A549 (cell line): ENCODE measurements at regions not wholly inside any gene's neighbourhood (a gene's known extent, or its start where the extent isn't known, plus 50 kb on each side); places are given as distances from the start of the nearest gene placed in this dataset.
A peak's percentile ranks its signal among the peaks of the same experiment; 100 is the strongest.

Source experiments
- ATAC-seq, 2 experiments: fragments of 200-7000 bp in 1 of 2; fragments of >200 bp in 1 of 2; cut with Nextera tagmentation in 1 of 2; cut with Tn5 transposase in 1 of 2; 3 replicates each; pipeline versions ENCODE4 v1.8.0 to v1.9.1; 2018 to 2020; ENCODE audit warnings: mild to moderate bottlenecking in 1 of 2, moderate library complexity in 1 of 2
- CTCF ChIA-PET: fragments of 300-600 bp; sonication (Branson Sonifier 250); formaldehyde crosslinking; extraction: SDS; loops from one replicate; lab custom pipeline; 2021; ENCODE audit warnings: antibody characterized with exemption, inconsistent platforms; lab: Yijun Ruan, JAX
- POLR2A ChIA-PET: fragments of 350-600 bp; formaldehyde crosslinking; extraction: SDS; loops from one replicate; lab custom pipeline; 2021; ENCODE audit warnings: antibody characterized with exemption, inconsistent platforms; lab: Yijun Ruan, JAX
- DNase-seq, 2 experiments: peaks; one replicate each; pipeline versions ENCODE4 v3.0.0 to v3.0.0-alpha.2; 2011 to 2016; ENCODE audit warnings: low read depth in 1 of 2, low spot score in 1 of 2
- FAIRE-seq: peaks from 2 replicates; lab custom pipeline; 2011; peaks lifted over from hg19 to GRCh38; lab: Jason Lieb, UNC
- H3K27ac ChIP-seq, 2 experiments: fragments of >200 bp; sonication (Bioruptor Twin); formaldehyde crosslinking; 3 replicates each; pipeline ENCODE4 v1.5.1; 2016 to 2017
- H3K4me1 ChIP-seq: fragments of >200 bp; sonication (Bioruptor Twin); formaldehyde crosslinking; 3 replicates; pipeline ENCODE4 v1.6.1; 2016
- H3K4me2 ChIP-seq: fragments of >200 bp; sonication (Bioruptor Twin); formaldehyde crosslinking; 3 replicates; pipeline ENCODE4 v1.6.1; 2016
- H3K4me3 ChIP-seq: fragments of >200 bp; sonication (Bioruptor Twin); formaldehyde crosslinking; 3 replicates; pipeline ENCODE4 v1.5.1; 2016
- H3K9me3 ChIP-seq: fragments of >200 bp; sonication (Bioruptor Twin); formaldehyde crosslinking; 3 replicates; pipeline ENCODE4 v1.6.1; 2016
- CBX8 ChIP-seq: fragments of 200-600 bp; sonication (generic); IDR thresholded peaks from 2 replicates; pipeline ENCODE4 v1.6.1; 2016
- CTCF ChIP-seq: fragments of >200 bp; sonication (Bioruptor Twin); formaldehyde crosslinking; IDR thresholded peaks from 3 replicates; pipeline ENCODE4 v1.5.1; 2016
- E2F6 ChIP-seq: IDR thresholded peaks from 2 replicates; pipeline ENCODE4 v1.6.1; 2012; ENCODE audit warnings: low read depth, borderline replicate concordance
- ELK1 ChIP-seq: fragments of 150-350 bp; IDR thresholded peaks from 2 replicates; pipeline ENCODE4 v1.6.1; 2014; ENCODE audit warnings: low read depth, mild to moderate bottlenecking, low read length
- ESRRA ChIP-seq: fragments of 150-350 bp; IDR thresholded peaks from 2 replicates; pipeline ENCODE4 v1.6.1; 2014; ENCODE audit warnings: mild to moderate bottlenecking, low read length, borderline replicate concordance
- FOSB ChIP-seq: fragments of 250-450 bp; sonication (Bioruptor Pico); IDR thresholded peaks from 2 replicates; pipeline ENCODE4 v1.5.0; 2020; ENCODE audit warnings: mild to moderate bottlenecking, moderate library complexity
- JUNB ChIP-seq: fragments of >200 bp; sonication (Bioruptor Twin); formaldehyde crosslinking; IDR thresholded peaks from 2 replicates; pipeline ENCODE4 v1.6.1; 2016
- KDM5A ChIP-seq: fragments of 200-600 bp; sonication (generic); IDR thresholded peaks from 2 replicates; pipeline ENCODE4 v1.6.1; 2016; ENCODE audit warnings: antibody characterized with exemption, mild to moderate bottlenecking
- MAFK ChIP-seq: fragments of 450-650 bp; IDR thresholded peaks from 2 replicates; pipeline ENCODE4 v1.6.1; 2014; ENCODE audit not compliant: partially characterized antibody
- MAX ChIP-seq: IDR thresholded peaks from 2 replicates; pipeline ENCODE4 v1.6.1; 2012
- NPAS2 ChIP-seq: fragments of 250-450 bp; sonication (Bioruptor Pico); IDR thresholded peaks from 2 replicates; pipeline ENCODE4 v1.8.0; 2022; ENCODE audit warnings: mild to moderate bottlenecking, moderate library complexity, borderline replicate concordance
- PBX3 ChIP-seq: IDR thresholded peaks from 2 replicates; pipeline ENCODE4 v1.6.1; 2012
- PHF8 ChIP-seq: fragments of 200-600 bp; sonication (generic); IDR thresholded peaks from 2 replicates; pipeline ENCODE4 v1.6.1; 2016; ENCODE audit warnings: low read depth, mild to moderate bottlenecking, antibody characterized with exemption, moderate library complexity, borderline replicate concordance
- RAD21 ChIP-seq, 2 experiments: fragments of >200 bp in 1 of 2; sonication (Bioruptor Twin) in 1 of 2; formaldehyde crosslinking in 1 of 2; IDR thresholded peaks in 1 of 2; conservative IDR thresholded peaks in 1 of 2; 2 replicates in 1 of 2; 3 replicates in 1 of 2; pipeline ENCODE4 v1.6.1; 2012 to 2018; ENCODE audit warnings: inconsistent platforms in 1 of 2
- RCOR1 ChIP-seq: fragments of 150-350 bp; IDR thresholded peaks from 2 replicates; pipeline ENCODE4 v1.6.1; 2014; ENCODE audit warnings: antibody characterized with exemption, low read length, low read depth
- RFX5 ChIP-seq: fragments of 450-650 bp; IDR thresholded peaks from 2 replicates; pipeline ENCODE4 v1.7.1; 2014; ENCODE audit warnings: antibody characterized with exemption, mild to moderate bottlenecking, moderate library complexity
- TP53 ChIP-seq: fragments of 250-450 bp; sonication (Bioruptor Pico); IDR thresholded peaks from 2 replicates; pipeline ENCODE4 v1.5.0; 2021; ENCODE audit warnings: mild to moderate bottlenecking, moderate library complexity
- USF2 ChIP-seq: fragments of 450-650 bp; IDR thresholded peaks from 2 replicates; pipeline ENCODE4 v1.6.1; 2014; ENCODE audit warnings: antibody characterized with exemption
- ZC3H11A ChIP-seq: fragments of 450-650 bp; IDR thresholded peaks from 2 replicates; pipeline ENCODE4 v1.6.1; 2014; ENCODE audit warnings: antibody characterized with exemption, mild to moderate bottlenecking
- WGBS: methylation state at CpG from one replicate; pipeline ENCODE4 v1.1.6; 2017; ENCODE audit errors: missing lambda C conversion rate; 5-methylcytosine and 5-hydroxymethylcytosine counted together

GRCh38 chr1:177571076-177571475, 398.8 kb downstream of the SEC16B start:
- Histone ChIP-seq H3K4me3 (no peak overlapping the region), H3K4me2 (no peak overlapping the region), H3K27ac (no peak overlapping the region), H3K4me1 (no peaks in the 10 kb centered on the region), H3K9me3 (no peaks in the 10 kb centered on the region)
- TF ChIP-seq PBX3 = no peak
- no peak for TF ChIP-seq RAD21 (conservative IDR thresholded peaks at IDR 0.05 in 1 of 2, IDR thresholded peaks at IDR 0.05 in 1 of 2)
- TF ChIP-seq PHF8 = no peak
- TF ChIP-seq MAX = no peak
- no peak for TF ChIP-seq ESRRA
- no peak for TF ChIP-seq MAFK
- no peak for TF ChIP-seq TP53 (CRISPR knock-in tag)
- TF ChIP-seq E2F6 = no peak
- 0% methylated on average over 1 of the region's 1 CpG for WGBS
- ChIA-PET CTCF (no interaction called here), POLR2A (no interaction called here)
- no peak for FAIRE-seq
- no peak for DNase-seq
- no peak for ATAC-seq

- ATAC-seq (no peak), FAIRE-seq (no peak), DNase-seq (no peak)
- WGBS = 16% methylated on average over 3 of the region's 3 CpGs
- Histone ChIP-seq H3K4me1 (no peaks in the 10 kb centered on the region), H3K9me3 (no peaks in the 10 kb centered on the region), H3K4me3 (no peak overlapping the region), H3K4me2 (no peak overlapping the region), H3K27ac (no peak overlapping the region)
- TF ChIP-seq CBX8 (no peak), ZC3H11A (no peak), ELK1 (no peak), CTCF (no peak), NPAS2 (CRISPR knock-in tag) (no peak), JUNB (no peak), MAFK (no peak), FOSB (CRISPR knock-in tag) (no peak), RCOR1 (no peak), KDM5A (no peak)
- ChIA-PET POLR2A (no interaction called here), CTCF (no interaction called here)
These were observed 398.7 kb downstream of the BRINP2 start for GRCh38 chr1:177569476-177569875.

- WGBS = 13% methylated on average over 4 of the region's 4 CpGs
- CTCF ChIA-PET = interaction anchor here (0.8 kb wide), 1 partner anchor 31 kb away, joined by 3 read pairs; no protein-coding TSS in a partner anchor
- H3K9me3 ChIP-seq = no peaks in the 10 kb centered on the region
- DNase-seq (no peak), FAIRE-seq (no peak), ATAC-seq (peak in 1 of 2 experiments; percentile 50; a peak in 1 of 6 replicates)
- no peaks in the 10 kb centered on the region for H3K4me1 ChIP-seq
- no peak overlapping the region for H3K4me2 ChIP-seq
- TF ChIP-seq CTCF (no peak), USF2 (no peak), FOSB (CRISPR knock-in tag) (no peak), RFX5 (no peak)
- no peak overlapping the region for H3K27ac ChIP-seq
- no peak overlapping the region for H3K4me3 ChIP-seq
- POLR2A ChIA-PET = no interaction called here
These were observed 397.9 kb downstream of the BRINP2 start for GRCh38 chr1:177568622-177569021.
